GM12878 (cell line): ENCODE measurements at regions not wholly inside any gene's neighbourhood (a gene's known extent, or its start where the extent isn't known, plus 50 kb on each side); places are given as distances from the start of the nearest gene placed in this dataset.

Experiments
- CEBPB ChIP-seq, 2 experiments: fragments of 150-350 bp in 1 of 2; IDR thresholded peaks; 2 replicates each; pipeline ENCODE4 v1.6.1; 2012 to 2014; ENCODE audit warnings: low read depth in 2 of 2, low read length in 2 of 2, borderline replicate concordance in 1 of 2, inconsistent platforms in 1 of 2
- CREM ChIP-seq: IDR thresholded peaks from 2 replicates; pipeline ENCODE4 v1.6.1; 2014; ENCODE audit warnings: antibody characterized with exemption, low read depth
- IKZF1 ChIP-seq: fragments of 450-650 bp; conservative IDR thresholded peaks from 2 replicates; pipeline ENCODE4 v1.6.1; 2017; ENCODE audit warnings: antibody characterized with exemption, mild to moderate bottlenecking
- NBN ChIP-seq: fragments of 450-650 bp; IDR thresholded peaks from 2 replicates; pipeline ENCODE4 v1.6.1; 2016
- NFYB ChIP-seq: IDR thresholded peaks from 2 replicates; pipeline ENCODE4 v1.6.1; 2011; ENCODE audit warnings: low read depth, mild to moderate bottlenecking, low read length, improper control_type of control experiment, moderate library complexity; ENCODE audit not compliant: insufficient read depth
- NR2C2 ChIP-seq: IDR thresholded peaks from 2 replicates; pipeline ENCODE4 v1.6.1; 2011; ENCODE audit warnings: borderline replicate concordance, low read depth; ENCODE audit not compliant: control insufficient read depth, insufficient read length
- RAD51 ChIP-seq: fragments of 450-650 bp; IDR thresholded peaks from 2 replicates; pipeline ENCODE4 v1.6.1; 2016; ENCODE audit warnings: moderate library complexity, mild to moderate bottlenecking, inconsistent platforms
- RUNX3 ChIP-seq: IDR thresholded peaks from 2 replicates; pipeline ENCODE4 v1.6.1; 2012; ENCODE audit warnings: low read length, inconsistent platforms
- TAF1 ChIP-seq: IDR thresholded peaks from 2 replicates; pipeline ENCODE4 v1.6.1; 2011; ENCODE audit warnings: mild to moderate bottlenecking, low read depth, low read length, borderline replicate concordance
- ZNF207 ChIP-seq: fragments of 450-650 bp; IDR thresholded peaks from 2 replicates; pipeline ENCODE4 v1.6.1; 2014; ENCODE audit warnings: antibody characterized with exemption, mild to moderate bottlenecking, borderline replicate concordance
- TF ChIP-seq, protein P1 (sequence below): IDR thresholded peaks from 2 replicates; pipeline ENCODE4 v1.6.1; 2012; ENCODE audit warnings: low read length, inconsistent platforms
- TF ChIP-seq, protein P2 (sequence below): fragments of 450-650 bp; IDR thresholded peaks from 2 replicates; pipeline ENCODE4 v1.6.1; 2017; ENCODE audit warnings: mild to moderate bottlenecking
- TF ChIP-seq, protein P3 (sequence below): fragments of 450-650 bp; formaldehyde crosslinking; IDR thresholded peaks from 2 replicates; pipeline ENCODE4 v1.5.0; 2022; ENCODE audit warnings: mild to moderate bottlenecking, missing genetic modification characterization
- TF ChIP-seq, protein P4 (sequence below): fragments of 150-350 bp; IDR thresholded peaks from 2 replicates; pipeline ENCODE4 v1.6.1; 2016; ENCODE audit warnings: low read depth, low read length
- TF ChIP-seq, protein P5 (sequence below): fragments of 450-650 bp; IDR thresholded peaks from 2 replicates; pipeline ENCODE4 v1.6.1; 2016; ENCODE audit warnings: mild to moderate bottlenecking, moderate library complexity, borderline replicate concordance

DNA sequence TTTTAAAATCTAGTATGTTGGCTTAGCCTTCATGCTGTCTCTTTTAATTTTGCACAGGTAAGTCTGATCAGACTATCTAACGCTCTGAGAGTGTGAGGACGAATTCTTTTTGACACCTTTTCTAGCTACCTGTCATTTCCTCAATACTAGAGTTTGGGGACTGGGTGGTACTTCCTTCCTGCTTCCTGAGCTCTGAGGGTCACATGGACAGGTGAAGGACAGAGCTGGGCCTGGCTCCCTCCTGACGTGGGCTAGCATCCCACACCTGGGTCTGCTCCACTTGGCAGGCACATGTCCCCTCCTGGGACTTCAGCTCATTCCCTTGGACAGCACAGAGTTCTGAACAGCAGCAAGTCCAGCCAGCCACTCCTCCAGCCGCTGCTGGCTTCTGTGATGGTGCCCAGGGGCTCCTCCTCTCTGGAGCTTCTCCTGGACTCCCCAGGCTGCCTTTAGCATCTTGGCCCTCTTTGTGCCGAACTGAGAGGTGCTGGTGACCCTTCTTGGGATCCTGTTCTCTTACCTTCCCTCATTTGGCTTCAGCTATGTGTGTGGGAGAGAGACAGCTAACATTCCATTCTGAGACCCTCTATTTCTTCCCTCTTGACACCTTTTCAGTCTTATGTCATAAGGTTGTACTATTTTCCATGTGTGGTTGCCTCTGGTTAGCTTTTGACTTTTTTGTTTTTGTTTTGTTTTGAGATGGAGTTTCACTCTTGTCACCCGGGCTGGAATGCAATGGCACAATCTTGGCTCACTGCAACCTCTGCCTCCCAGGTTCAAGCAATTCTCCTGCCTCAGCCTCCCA is 106.9 kb downstream of the B3GNT2 start (continued):
- TF ChIP-seq, protein P1, sequence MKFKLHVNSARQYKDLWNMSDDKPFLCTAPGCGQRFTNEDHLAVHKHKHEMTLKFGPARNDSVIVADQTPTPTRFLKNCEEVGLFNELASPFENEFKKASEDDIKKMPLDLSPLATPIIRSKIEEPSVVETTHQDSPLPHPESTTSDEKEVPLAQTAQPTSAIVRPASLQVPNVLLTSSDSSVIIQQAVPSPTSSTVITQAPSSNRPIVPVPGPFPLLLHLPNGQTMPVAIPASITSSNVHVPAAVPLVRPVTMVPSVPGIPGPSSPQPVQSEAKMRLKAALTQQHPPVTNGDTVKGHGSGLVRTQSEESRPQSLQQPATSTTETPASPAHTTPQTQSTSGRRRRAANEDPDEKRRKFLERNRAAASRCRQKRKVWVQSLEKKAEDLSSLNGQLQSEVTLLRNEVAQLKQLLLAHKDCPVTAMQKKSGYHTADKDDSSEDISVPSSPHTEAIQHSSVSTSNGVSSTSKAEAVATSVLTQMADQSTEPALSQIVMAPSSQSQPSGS: no peak
- TF ChIP-seq IKZF1: no peak; the same call in 1 of the 2 replicates
- no peak for TF ChIP-seq RAD51
- TF ChIP-seq, protein P2, sequence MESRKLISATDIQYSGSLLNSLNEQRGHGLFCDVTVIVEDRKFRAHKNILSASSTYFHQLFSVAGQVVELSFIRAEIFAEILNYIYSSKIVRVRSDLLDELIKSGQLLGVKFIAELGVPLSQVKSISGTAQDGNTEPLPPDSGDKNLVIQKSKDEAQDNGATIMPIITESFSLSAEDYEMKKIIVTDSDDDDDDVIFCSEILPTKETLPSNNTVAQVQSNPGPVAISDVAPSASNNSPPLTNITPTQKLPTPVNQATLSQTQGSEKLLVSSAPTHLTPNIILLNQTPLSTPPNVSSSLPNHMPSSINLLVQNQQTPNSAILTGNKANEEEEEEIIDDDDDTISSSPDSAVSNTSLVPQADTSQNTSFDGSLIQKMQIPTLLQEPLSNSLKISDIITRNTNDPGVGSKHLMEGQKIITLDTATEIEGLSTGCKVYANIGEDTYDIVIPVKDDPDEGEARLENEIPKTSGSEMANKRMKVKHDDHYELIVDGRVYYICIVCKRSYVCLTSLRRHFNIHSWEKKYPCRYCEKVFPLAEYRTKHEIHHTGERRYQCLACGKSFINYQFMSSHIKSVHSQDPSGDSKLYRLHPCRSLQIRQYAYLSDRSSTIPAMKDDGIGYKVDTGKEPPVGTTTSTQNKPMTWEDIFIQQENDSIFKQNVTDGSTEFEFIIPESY: no peak
- peak; percentile 49; the same call in 1 of the 2 replicates for TF ChIP-seq CREM
- no peak for TF ChIP-seq NFYB
- TF ChIP-seq TAF1: no peak
- TF ChIP-seq, protein P3, sequence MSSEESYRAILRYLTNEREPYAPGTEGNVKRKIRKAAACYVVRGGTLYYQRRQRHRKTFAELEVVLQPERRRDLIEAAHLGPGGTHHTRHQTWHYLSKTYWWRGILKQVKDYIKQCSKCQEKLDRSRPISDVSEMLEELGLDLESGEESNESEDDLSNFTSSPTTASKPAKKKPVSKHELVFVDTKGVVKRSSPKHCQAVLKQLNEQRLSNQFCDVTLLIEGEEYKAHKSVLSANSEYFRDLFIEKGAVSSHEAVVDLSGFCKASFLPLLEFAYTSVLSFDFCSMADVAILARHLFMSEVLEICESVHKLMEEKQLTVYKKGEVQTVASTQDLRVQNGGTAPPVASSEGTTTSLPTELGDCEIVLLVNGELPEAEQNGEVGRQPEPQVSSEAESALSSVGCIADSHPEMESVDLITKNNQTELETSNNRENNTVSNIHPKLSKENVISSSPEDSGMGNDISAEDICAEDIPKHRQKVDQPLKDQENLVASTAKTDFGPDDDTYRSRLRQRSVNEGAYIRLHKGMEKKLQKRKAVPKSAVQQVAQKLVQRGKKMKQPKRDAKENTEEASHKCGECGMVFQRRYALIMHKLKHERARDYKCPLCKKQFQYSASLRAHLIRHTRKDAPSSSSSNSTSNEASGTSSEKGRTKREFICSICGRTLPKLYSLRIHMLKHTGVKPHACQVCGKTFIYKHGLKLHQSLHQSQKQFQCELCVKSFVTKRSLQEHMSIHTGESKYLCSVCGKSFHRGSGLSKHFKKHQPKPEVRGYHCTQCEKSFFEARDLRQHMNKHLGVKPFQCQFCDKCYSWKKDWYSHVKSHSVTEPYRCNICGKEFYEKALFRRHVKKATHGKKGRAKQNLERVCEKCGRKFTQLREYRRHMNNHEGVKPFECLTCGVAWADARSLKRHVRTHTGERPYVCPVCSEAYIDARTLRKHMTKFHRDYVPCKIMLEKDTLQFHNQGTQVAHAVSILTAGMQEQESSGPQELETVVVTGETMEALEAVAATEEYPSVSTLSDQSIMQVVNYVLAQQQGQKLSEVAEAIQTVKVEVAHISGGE (CRISPR knock-in tag): no peak
- no peak for TF ChIP-seq ZNF207
- TF ChIP-seq, protein P4, sequence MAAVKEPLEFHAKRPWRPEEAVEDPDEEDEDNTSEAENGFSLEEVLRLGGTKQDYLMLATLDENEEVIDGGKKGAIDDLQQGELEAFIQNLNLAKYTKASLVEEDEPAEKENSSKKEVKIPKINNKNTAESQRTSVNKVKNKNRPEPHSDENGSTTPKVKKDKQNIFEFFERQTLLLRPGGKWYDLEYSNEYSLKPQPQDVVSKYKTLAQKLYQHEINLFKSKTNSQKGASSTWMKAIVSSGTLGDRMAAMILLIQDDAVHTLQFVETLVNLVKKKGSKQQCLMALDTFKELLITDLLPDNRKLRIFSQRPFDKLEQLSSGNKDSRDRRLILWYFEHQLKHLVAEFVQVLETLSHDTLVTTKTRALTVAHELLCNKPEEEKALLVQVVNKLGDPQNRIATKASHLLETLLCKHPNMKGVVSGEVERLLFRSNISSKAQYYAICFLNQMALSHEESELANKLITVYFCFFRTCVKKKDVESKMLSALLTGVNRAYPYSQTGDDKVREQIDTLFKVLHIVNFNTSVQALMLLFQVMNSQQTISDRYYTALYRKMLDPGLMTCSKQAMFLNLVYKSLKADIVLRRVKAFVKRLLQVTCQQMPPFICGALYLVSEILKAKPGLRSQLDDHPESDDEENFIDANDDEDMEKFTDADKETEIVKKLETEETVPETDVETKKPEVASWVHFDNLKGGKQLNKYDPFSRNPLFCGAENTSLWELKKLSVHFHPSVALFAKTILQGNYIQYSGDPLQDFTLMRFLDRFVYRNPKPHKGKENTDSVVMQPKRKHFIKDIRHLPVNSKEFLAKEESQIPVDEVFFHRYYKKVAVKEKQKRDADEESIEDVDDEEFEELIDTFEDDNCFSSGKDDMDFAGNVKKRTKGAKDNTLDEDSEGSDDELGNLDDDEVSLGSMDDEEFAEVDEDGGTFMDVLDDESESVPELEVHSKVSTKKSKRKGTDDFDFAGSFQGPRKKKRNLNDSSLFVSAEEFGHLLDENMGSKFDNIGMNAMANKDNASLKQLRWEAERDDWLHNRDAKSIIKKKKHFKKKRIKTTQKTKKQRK: no peak
- TF ChIP-seq RUNX3: no peak
- peak; percentile 39; the same call in 1 of the 2 replicates for TF ChIP-seq NBN
- TF ChIP-seq CEBPB (IDR thresholded peaks at IDR 0.05; ENCODE audit: borderline replicate concordance in 1 of 2, low read depth in 2 of 2, low read length in 2 of 2): no peak
- TF ChIP-seq, protein P5, sequence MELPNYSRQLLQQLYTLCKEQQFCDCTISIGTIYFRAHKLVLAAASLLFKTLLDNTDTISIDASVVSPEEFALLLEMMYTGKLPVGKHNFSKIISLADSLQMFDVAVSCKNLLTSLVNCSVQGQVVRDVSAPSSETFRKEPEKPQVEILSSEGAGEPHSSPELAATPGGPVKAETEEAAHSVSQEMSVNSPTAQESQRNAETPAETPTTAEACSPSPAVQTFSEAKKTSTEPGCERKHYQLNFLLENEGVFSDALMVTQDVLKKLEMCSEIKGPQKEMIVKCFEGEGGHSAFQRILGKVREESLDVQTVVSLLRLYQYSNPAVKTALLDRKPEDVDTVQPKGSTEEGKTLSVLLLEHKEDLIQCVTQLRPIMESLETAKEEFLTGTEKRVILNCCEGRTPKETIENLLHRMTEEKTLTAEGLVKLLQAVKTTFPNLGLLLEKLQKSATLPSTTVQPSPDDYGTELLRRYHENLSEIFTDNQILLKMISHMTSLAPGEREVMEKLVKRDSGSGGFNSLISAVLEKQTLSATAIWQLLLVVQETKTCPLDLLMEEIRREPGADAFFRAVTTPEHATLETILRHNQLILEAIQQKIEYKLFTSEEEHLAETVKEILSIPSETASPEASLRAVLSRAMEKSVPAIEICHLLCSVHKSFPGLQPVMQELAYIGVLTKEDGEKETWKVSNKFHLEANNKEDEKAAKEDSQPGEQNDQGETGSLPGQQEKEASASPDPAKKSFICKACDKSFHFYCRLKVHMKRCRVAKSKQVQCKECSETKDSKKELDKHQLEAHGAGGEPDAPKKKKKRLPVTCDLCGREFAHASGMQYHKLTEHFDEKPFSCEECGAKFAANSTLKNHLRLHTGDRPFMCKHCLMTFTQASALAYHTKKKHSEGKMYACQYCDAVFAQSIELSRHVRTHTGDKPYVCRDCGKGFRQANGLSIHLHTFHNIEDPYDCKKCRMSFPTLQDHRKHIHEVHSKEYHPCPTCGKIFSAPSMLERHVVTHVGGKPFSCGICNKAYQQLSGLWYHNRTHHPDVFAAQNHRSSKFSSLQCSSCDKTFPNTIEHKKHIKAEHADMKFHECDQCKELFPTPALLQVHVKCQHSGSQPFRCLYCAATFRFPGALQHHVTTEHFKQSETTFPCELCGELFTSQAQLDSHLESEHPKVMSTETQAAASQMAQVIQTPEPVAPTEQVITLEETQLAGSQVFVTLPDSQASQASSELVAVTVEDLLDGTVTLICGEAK: no peak
- no peak for TF ChIP-seq NR2C2
